ENCODE measurements at regions not wholly inside any gene's neighbourhood (a gene's known extent, or its start where the extent isn't known, plus 50 kb on each side); places are given as distances from the start of the nearest gene placed in this dataset.

- no peak for TF ChIP-seq CTCF (IDR thresholded peaks at IDR 0.05; ENCODE audit: control extremely low read depth, extremely low read depth, low read depth, missing control alignments)
- POLR2A ChIA-PET = no interaction called here
- CTCF ChIA-PET = no interaction called here
- DNase-seq (ENCODE audit: extremely low spot score) = no peak
Measured at GRCh38 chr5:120767178-120767820, 303.2 kb downstream of the PRR16 start.

- ChIA-PET CTCF (no interaction called here), POLR2A (no interaction called here)
- no peak for DNase-seq (ENCODE audit: extremely low spot score)
- TF ChIP-seq CTCF (IDR thresholded peaks at IDR 0.05; ENCODE audit: control extremely low read depth, extremely low read depth, low read depth, missing control alignments) = no peak
Measured at GRCh38 chr5:120769312-120769872, 305.3 kb downstream of the PRR16 start.

- DNase-seq (ENCODE audit: extremely low spot score) = no peak
- POLR2A ChIA-PET = no interaction called here
- no peak for TF ChIP-seq CTCF (IDR thresholded peaks at IDR 0.05; ENCODE audit: control extremely low read depth, extremely low read depth, low read depth, missing control alignments)
- CTCF ChIA-PET = no interaction called here
Measured at GRCh38 chr5:120771202-120771601, 307.1 kb downstream of the PRR16 start.

- POLR2A ChIA-PET = no interaction called here
- CTCF ChIA-PET = interaction anchor here (1.3 kb wide), 1 partner anchor 28 kb away, joined by 3 read pairs; no protein-coding TSS in a partner anchor
Measured at GRCh38 chr5:120778491-120779484, 314.7 kb downstream of the PRR16 start.

GRCh38 chr5:120779674-120780073 lies 315.6 kb downstream of the PRR16 start:
- ChIA-PET CTCF (interaction anchor here (1.3 kb wide), 1 partner anchor 27 kb away, joined by 3 read pairs; no protein-coding TSS in a partner anchor), POLR2A (no interaction called here)
- no peak for DNase-seq (ENCODE audit: extremely low spot score)
- TF ChIP-seq CTCF (IDR thresholded peaks at IDR 0.05; ENCODE audit: control extremely low read depth, extremely low read depth, low read depth, missing control alignments) = no peak

More at GRCh38 chr5:120778491-120779484, 314.7 kb downstream of the PRR16 start:
- TF ChIP-seq CTCF (IDR thresholded peaks at IDR 0.05; ENCODE audit: control extremely low read depth, extremely low read depth, low read depth, missing control alignments) = no peak
- DNase-seq (ENCODE audit: extremely low spot score) = no peak

- no peak for DNase-seq (ENCODE audit: extremely low spot score)
- no peak for TF ChIP-seq CTCF (IDR thresholded peaks at IDR 0.05; ENCODE audit: control extremely low read depth, extremely low read depth, low read depth, missing control alignments)
- ChIA-PET CTCF (no interaction called here), POLR2A (no interaction called here)
Measured at GRCh38 chr5:120788481-120788880, 324.4 kb downstream of the PRR16 start.

Measured in GM10248 (cell line).